Neutrophil (primary cell): ENCODE measurements at regions not wholly inside any gene's neighbourhood (a gene's known extent, or its start where the extent isn't known, plus 50 kb on each side); places are given as distances from the start of the nearest gene placed in this dataset.

Source experiments
- H3K27ac ChIP-seq: fragments of 200-600 bp; sonication (generic); 2 replicates; pipeline ENCODE4 v1.5.1; 2016; ENCODE audit warnings: mild to moderate bottlenecking, moderate library complexity
- H3K27me3 ChIP-seq: fragments of 200-600 bp; sonication (generic); 2 replicates; pipeline ENCODE4 v1.6.0; 2016; ENCODE audit warnings: mild to moderate bottlenecking
- H3K36me3 ChIP-seq: fragments of 200-600 bp; sonication (generic); 2 replicates; pipeline ENCODE4 v1.5.1; 2017
- H3K4me1 ChIP-seq, 2 experiments: fragments of 200-600 bp in 1 of 2; sonication (generic) in 1 of 2; 1 replicate in 1 of 2; 2 replicates in 1 of 2; pipeline versions ENCODE4 v1.5.1 to v1.6.1; 2013 to 2016; ENCODE audit warnings: low read depth in 1 of 2, low read length in 1 of 2, mild to moderate bottlenecking in 1 of 2, moderate library complexity in 1 of 2; ENCODE audit not compliant: control insufficient read depth in 1 of 2, insufficient read depth in 1 of 2
- H3K4me3 ChIP-seq, 2 experiments: fragments of 200-600 bp in 1 of 2; sonication (generic) in 1 of 2; 1 replicate in 1 of 2; 2 replicates in 1 of 2; pipeline ENCODE4 v1.5.1; 2013 to 2016; ENCODE audit warnings: low read depth in 1 of 2, low read length in 1 of 2, mild to moderate bottlenecking in 1 of 2, moderate library complexity in 1 of 2
- H3K9me3 ChIP-seq: fragments of 200-600 bp; sonication (generic); 2 replicates; pipeline ENCODE4 v1.5.1; 2016
- CTCF ChIP-seq: fragments of 200-600 bp; sonication (generic); IDR thresholded peaks from 2 replicates; pipeline ENCODE4 v1.5.1; 2016; ENCODE audit warnings: antibody characterized with exemption

- no peaks in the 10 kb centered on the region for H3K36me3 ChIP-seq
Observed at GRCh38 chr3:157606852-157607197, 103.6 kb upstream of the VEPH1 start.

DNA sequence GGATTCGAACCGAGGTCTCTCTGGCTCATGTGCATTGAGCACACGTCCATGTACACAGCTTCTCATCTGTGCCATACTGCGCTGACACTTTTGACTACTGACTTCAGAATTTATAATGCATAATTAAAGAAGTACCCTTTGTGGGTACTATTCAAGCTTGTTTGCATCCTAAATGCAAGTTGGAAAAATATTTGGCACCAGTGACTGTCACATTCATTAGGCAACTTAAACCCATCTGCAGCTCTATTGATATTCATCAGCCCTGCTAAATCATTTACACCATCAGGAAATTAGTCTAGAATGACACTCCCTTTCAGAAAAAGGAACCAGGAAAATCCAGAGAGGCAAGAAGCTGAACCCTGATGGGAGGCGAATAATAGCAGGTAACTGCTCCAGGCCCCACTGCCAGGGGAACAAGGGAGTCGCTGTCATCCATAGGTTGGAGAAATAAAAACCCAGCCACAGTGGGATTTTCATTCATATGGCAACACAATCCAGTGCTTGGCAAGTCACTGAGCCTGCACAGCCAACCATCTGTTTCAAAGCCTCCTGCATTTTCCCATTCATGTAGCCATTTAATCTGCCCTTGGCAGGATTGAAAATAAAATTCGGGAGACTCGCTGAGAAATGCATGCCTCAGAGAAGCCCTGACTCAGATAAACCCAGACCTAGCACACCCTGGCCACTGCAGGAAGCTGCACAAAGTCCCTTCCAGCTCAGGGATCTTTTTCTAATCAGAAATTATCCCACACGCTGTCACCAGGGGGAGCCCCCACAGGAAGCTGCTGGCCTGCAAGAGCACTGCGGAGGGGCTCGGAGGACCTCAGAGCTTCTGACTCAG, 103.0 kb upstream of the VEPH1 start:
- H3K27ac ChIP-seq, result no peak overlapping the region
- no peaks in the 10 kb centered on the region for H3K4me1 ChIP-seq
- H3K36me3 ChIP-seq, result no peaks in the 10 kb centered on the region
- TF ChIP-seq CTCF, result no peak
- peaks cover 37% of the 10 kb centered on the region for H3K27me3 ChIP-seq
- no peaks in the 10 kb centered on the region for H3K9me3 ChIP-seq
- no peak overlapping the region for H3K4me3 ChIP-seq

More at GRCh38 chr3:157606852-157607197, 103.6 kb upstream of the VEPH1 start:
- Histone ChIP-seq H3K9me3 (no peaks in the 10 kb centered on the region), H3K4me3 (no peak overlapping the region), H3K27me3 (peaks cover 37% of the 10 kb centered on the region), H3K4me1 (no peaks in the 10 kb centered on the region), H3K27ac (no peak overlapping the region)
- TF ChIP-seq CTCF, result no peak

DNA sequence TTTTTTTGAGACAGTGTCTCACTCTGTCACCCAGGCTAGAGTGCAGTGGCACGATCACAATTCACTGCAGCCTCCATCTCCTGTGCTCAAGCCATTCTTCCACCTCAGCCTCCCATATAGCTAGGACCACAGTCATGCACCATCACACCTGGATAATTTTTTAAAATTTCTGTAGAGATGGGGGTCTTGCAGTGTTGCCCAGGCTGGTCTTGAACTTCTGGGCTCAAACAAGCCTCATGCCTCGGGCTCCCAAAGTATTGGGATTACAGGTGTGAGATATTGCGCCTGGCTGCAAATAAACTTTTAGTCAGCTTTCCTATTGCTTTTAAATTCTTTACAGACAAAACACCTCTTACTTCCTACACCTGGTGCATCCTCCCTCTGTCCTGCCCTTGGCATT, 102.1 kb upstream of the VEPH1 start:
- no peak for TF ChIP-seq CTCF
- H3K36me3 ChIP-seq, result no peaks in the 10 kb centered on the region
- no peak overlapping the region for H3K4me3 ChIP-seq

GRCh38 chr3:157602424-157602823, 99.2 kb upstream of the VEPH1 start:
- Histone ChIP-seq H3K27ac (no peak overlapping the region), H3K4me3 (no peak overlapping the region), H3K4me1 (no peaks in the 10 kb centered on the region), H3K9me3 (no peaks in the 10 kb centered on the region), H3K27me3 (peaks cover 22% of the 10 kb centered on the region), H3K36me3 (no peaks in the 10 kb centered on the region)
- no peak for TF ChIP-seq CTCF

More for the DNA sequence above, 102.1 kb upstream of the VEPH1 start:
- Histone ChIP-seq H3K27me3 (peaks cover 37% of the 10 kb centered on the region), H3K27ac (no peak overlapping the region), H3K9me3 (no peaks in the 10 kb centered on the region), H3K4me1 (no peaks in the 10 kb centered on the region)

DNA sequence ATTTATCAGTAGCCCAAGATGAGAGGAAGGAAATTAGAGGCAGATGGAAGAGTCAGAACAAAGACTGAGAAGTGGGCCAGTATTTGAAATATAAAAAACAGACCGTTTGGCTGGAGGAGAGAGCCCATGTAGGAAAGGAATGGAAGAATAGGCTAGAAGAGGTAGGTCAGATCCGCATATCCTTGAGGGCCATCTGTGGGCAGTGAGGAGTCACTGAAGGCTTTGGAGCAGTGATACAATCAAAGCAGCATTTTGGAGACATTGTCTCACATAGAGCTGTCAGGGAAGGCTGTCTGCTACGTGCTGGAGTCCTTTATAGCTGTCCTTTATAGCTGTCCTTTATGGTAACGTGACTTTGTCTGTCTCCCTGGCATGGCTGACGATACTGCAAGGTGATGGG, 92.0 kb upstream of the VEPH1 start:
- no peak overlapping the region for H3K4me3 ChIP-seq
- H3K27me3 ChIP-seq, result peaks cover 16% of the 10 kb centered on the region
- H3K27ac ChIP-seq, result no peak overlapping the region
- TF ChIP-seq CTCF, result no peak
- H3K9me3 ChIP-seq, result no peaks in the 10 kb centered on the region
- H3K4me1 ChIP-seq, result no peaks in the 10 kb centered on the region
- no peaks in the 10 kb centered on the region for H3K36me3 ChIP-seq
